Chondrocyte (in vitro differentiated cells): ENCODE measurements at regions not wholly inside any gene's neighbourhood (a gene's known extent, or its start where the extent isn't known, plus 50 kb on each side); places are given as distances from the start of the nearest gene placed in this dataset.

Experiments used
- DNase-seq: peaks from one replicate; pipeline ENCODE4 v3.0.0; 2021; ENCODE audit warnings: mixed read lengths, low spot score
- H3K27ac Mint-ChIP-seq: one replicate; pipeline ENCODE4 v1.8.0; 2021; ENCODE audit warnings: mild to moderate bottlenecking, moderate library complexity, mixed read lengths; ENCODE audit not compliant: unreplicated experiment
- H3K27me3 Mint-ChIP-seq: 2 replicates; pipeline ENCODE4 v1.8.0; 2021; ENCODE audit warnings: low read depth, mixed read lengths
- H3K36me3 Mint-ChIP-seq: 2 replicates; pipeline ENCODE4 v1.8.0; 2021; ENCODE audit warnings: low read depth, mixed read lengths
- H3K4me1 Mint-ChIP-seq: 2 replicates; pipeline ENCODE4 v1.8.0; 2021; ENCODE audit warnings: low read depth, mild to moderate bottlenecking, mixed read lengths
- H3K4me3 Mint-ChIP-seq: one replicate; pipeline ENCODE4 v1.8.0; 2021; ENCODE audit warnings: mild to moderate bottlenecking, moderate library complexity, mixed read lengths; ENCODE audit not compliant: unreplicated experiment
- H3K9me3 Mint-ChIP-seq: 2 replicates; pipeline ENCODE4 v1.8.0; 2021; ENCODE audit warnings: low read depth, mixed read lengths
- CTCF ChIP-seq: fragments of 200-600 bp; sonication (generic); IDR thresholded peaks from 2 replicates; pipeline ENCODE4 v1.5.0; 2021; ENCODE audit warnings: antibody characterized with exemption, mild to moderate bottlenecking, moderate library complexity

DNA sequence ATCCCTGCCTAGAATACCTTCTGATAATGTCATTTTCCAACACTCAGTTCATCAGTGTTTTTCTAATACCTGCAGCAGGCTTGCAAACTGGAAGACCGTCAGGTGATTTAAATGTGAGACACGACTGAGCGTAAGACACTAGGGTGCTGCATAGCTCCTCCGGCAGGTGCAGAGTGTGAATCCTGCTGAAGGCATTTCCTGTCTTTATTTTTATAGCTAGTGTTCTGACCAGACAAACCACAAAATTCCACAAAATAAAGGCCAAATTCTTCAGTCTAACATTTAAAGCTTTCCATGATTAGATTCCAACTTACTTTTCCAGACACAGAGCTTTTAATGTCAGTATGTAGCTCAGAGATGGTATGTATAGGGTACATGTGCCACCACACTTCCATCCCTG, 70.7 kb downstream of the BBS10 start:
- peak overlapping the region; percentile 80 for H3K27ac Mint-ChIP-seq
- H3K27me3 Mint-ChIP-seq = no peaks in the 10 kb centered on the region
- no peak for DNase-seq
- no peaks in the 10 kb centered on the region for H3K9me3 Mint-ChIP-seq
- no peaks in the 10 kb centered on the region for H3K36me3 Mint-ChIP-seq
- TF ChIP-seq CTCF = no peak
- H3K4me1 Mint-ChIP-seq = peaks cover 57% of the 10 kb centered on the region
- no peak overlapping the region for H3K4me3 Mint-ChIP-seq

DNA sequence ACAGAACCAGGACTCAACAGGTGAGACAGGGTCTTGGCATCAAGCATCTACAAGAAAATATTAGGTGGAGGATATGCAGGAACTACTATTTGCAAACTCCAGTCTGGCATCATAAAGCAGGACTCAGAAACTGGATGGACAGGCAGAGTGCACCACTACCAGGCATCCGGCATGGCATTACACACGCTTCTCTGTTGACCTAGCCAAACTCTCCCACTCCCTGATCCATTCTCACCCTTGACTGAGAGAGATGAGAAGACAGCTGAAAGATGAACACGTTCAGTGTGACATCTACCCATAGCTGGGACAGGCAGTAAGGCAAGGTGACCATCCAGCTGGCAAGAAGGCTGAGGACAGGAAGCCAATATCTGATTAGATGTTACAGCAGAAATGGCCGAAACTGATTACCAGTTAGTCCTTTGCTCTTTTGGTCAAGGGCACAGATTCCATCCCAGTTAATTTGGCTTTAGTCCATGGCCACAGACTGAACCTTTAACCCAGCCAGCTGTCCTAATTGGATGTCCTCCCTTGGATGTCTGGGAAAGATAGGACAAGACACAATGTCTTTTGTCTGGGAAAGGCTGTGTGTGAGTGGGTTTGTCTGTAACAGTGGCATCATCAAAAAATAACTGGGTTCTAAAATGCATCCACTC, 71.6 kb downstream of the BBS10 start:
- H3K4me1 Mint-ChIP-seq = peaks cover 66% of the 10 kb centered on the region
- no peaks in the 10 kb centered on the region for H3K27me3 Mint-ChIP-seq
- peak overlapping the region; percentile 83 for H3K27ac Mint-ChIP-seq
- no peaks in the 10 kb centered on the region for H3K9me3 Mint-ChIP-seq
- TF ChIP-seq CTCF = no peak
- no peak overlapping the region for H3K4me3 Mint-ChIP-seq
- DNase-seq = no peak
- no peaks in the 10 kb centered on the region for H3K36me3 Mint-ChIP-seq

- TF ChIP-seq CTCF = no peak
- Mint-ChIP-seq H3K27me3 (no peaks in the 10 kb centered on the region), H3K4me1 (peaks cover 72% of the 10 kb centered on the region), H3K4me3 (no peak overlapping the region), H3K27ac (peak overlapping the region; percentile 83), H3K36me3 (no peaks in the 10 kb centered on the region), H3K9me3 (no peaks in the 10 kb centered on the region)
- DNase-seq = no peak
Measured at GRCh38 chr12:76275511-76276093, 72.6 kb downstream of the BBS10 start.

DNA sequence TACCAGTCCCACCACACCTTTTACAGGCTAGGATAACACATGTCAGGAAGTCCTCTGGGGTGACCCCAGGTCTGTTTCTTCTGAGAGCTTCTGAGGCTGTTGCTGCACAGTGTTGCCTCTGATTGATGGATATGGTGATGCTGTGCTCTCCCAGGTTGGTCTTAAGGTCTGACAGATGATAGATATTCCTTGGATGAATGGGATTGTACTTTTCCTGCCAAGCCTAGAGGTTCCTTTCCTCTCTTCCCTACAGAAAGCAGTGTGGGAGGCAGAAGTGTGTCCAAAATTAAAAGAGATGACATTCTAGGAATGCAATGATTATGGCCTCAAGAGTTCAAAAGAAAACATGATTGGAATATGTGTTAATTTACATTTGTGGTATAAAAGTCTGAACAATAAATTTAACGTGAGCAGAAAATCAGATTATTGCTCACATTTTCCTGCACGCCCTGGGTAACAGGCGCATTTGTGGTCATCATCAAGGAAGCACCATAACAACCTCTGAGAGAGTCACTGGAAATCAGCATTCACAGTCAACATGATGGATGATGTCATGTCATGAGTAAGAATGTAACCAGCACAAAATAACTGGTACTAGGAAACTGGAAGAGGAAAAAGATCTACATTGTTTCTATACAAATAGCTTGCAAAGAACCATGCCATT, 73.7 kb downstream of the BBS10 start:
- Mint-ChIP-seq H3K4me3 (no peak overlapping the region), H3K27ac (peak overlapping the region; percentile 23), H3K9me3 (no peaks in the 10 kb centered on the region), H3K36me3 (no peaks in the 10 kb centered on the region), H3K27me3 (no peaks in the 10 kb centered on the region), H3K4me1 (peaks cover 82% of the 10 kb centered on the region)
- DNase-seq = no peak
- TF ChIP-seq CTCF = no peak

DNA sequence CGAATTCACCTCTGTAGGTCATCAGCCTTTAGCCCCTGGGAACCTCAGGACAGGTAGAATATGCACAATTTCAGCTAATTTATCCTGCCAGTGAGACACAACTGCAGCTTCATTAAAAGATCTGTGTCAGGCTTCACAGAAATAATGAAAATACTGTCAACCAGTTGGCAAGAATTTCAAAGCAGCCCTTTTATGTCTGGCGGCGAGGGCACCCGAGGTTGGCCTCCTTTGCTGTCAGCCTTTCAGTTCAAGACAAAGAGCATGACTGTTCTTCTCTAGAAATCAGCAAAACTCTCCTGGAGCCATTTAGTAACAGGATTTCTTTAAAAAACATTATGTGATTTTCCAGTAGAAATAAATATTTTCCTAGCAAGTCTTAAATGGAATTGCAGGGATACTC, 75.9 kb downstream of the BBS10 start:
- peaks cover 80% of the 10 kb centered on the region for H3K4me1 Mint-ChIP-seq
- H3K36me3 Mint-ChIP-seq = peaks cover 3% of the 10 kb centered on the region
- H3K27me3 Mint-ChIP-seq = no peaks in the 10 kb centered on the region
- H3K4me3 Mint-ChIP-seq = no peak overlapping the region
- peak overlapping the region; percentile 72 for H3K27ac Mint-ChIP-seq
- no peak for DNase-seq
- TF ChIP-seq CTCF = no peak
- H3K9me3 Mint-ChIP-seq = no peaks in the 10 kb centered on the region
